Muscle of arm (tissue), 1 donor: ENCODE measurements at regions not wholly inside any gene's neighbourhood (a gene's known extent, or its start where the extent isn't known, plus 50 kb on each side); places are given as distances from the start of the nearest gene placed in this dataset.
A peak's percentile ranks its signal among the peaks of the same experiment; 100 is the strongest.

Experiments
- DNase-seq: peaks from one replicate; pipeline ENCODE4 v3.0.0-alpha.2; 2013

DNA sequence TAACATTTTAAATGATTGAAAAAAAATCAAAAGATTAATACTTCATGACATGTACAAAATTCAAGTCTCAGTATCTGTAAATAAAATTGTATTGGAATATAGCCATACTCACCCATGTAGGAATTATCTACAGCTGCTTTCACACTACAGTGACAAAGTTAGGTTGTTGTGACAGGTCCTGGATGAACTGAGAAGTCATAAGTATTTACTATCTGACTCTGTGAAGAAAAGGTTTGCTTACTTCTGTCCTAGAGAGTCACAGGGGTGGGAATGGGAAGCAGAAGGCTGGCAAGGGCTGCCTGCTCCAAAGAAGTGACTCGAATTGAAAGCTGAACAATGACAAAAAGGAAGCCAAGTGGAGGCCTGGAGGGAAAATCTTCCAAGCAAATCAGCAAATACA lies 155.2 kb downstream of the SLC30A10 start:
- no peak for DNase-seq

DNA sequence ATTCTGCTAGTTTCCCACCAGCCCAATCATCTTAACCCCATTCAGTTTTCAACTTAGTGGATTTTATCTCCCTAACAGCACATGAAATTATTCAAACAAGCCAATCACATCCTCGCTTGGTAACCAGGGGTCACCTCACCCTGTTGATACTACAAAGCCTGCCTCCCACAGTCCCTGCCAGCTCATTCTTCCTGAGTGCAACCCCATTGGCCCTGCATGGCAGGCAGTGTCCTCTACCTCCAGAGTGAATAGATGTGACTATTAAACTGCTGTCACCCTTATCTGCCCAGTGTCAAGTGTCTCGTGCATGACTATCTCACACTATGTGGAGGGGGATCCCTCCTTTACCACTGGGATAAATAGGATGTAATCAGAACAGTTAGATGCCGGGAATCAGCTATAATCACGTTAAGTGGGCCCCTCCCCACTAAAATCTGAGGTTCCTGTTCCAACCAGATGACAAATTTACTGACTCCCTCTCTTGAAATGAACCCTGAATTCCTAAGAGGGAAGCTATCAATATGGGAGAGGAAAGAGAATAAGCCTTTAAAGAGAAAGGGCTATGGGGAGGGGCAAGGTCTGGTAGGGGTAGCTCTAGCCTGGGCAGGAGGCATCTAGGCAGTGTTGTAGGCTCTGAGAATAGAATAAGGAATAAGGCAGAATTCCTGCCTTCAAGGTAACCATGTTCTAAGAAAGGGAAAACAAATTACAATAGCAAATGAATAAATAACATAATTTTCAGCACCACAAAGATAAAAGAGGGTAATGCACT lies 155.9 kb downstream of the SLC30A10 start:
- DNase-seq, result no peak

DNA sequence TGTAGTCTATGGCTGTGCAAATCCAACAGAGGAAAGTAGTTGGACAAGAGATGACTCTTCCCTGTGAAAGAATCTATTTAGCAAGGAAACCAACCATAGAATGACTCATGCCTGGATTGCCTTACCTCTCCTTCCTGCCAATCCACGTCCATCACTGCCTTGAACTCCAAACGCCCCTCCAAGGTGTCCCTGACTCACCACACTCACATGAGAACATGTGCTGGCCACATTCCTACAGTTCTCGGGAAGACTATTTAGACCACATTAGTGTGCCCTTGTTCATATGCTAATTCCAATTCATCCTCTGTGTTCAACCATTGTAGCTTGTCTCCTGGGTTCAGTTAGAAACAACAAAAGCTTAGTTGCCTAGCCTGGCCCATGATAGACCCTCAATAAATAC lies 157.3 kb downstream of the SLC30A10 start:
- DNase-seq, result no peak

DNA sequence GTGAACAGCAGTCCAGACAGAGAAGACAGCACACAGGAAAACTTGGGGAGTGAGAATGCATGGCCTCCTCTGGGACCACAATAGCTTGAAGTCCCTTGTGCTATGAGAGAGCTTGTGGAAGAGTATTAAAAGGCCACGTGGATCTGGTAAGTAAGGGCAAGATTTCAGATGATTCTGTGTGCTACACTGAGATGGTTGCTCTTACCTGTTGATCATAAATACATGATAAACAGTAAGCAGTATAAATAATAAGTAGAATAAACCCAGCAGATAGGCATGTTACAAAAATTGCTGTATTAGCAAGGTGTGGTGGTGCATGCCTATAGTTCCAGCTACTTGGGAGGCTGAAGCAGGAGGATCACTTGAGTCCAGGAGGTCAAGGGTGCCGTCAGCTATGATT lies 150.4 kb upstream of the ZC3H11B start:
- DNase-seq, result no peak

DNA sequence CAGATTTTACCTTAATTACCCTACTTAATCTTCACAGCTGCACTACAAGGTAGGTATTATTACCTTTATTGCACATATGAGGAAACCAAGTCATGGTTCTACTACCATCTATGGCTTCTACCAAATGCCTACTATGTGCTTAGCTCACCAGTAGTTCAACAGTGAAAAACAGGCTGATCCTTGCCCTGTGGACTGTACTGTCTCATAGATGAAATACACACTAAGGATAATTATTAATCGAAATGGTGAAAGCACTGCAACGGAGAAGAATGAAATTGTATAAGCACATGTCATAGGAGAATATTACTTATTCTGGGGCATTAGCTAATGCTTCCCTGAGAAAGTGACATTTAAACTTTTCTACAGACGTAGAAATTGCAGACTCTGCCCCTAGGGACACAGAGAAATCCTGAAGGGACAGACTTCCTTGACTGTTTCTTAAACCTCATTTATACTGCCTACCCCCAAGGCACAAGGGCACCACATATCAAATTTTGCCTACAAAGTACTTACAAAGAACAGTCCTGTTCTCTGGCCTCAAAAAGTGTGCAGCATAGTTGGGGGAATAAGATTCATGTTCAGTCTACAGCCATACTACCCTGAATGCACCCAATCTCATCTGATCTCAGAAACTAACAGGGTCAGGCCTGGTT lies 148.4 kb upstream of the ZC3H11B start:
- DNase-seq, result no peak

- DNase-seq, result no peak
Observed at GRCh38 chr1:219759095-219759494, 146.2 kb upstream of the ZC3H11B start.

GRCh38 chr1:219757890-219758289 lies 145.0 kb upstream of the ZC3H11B start:
- DNase-seq, result no peak

DNA sequence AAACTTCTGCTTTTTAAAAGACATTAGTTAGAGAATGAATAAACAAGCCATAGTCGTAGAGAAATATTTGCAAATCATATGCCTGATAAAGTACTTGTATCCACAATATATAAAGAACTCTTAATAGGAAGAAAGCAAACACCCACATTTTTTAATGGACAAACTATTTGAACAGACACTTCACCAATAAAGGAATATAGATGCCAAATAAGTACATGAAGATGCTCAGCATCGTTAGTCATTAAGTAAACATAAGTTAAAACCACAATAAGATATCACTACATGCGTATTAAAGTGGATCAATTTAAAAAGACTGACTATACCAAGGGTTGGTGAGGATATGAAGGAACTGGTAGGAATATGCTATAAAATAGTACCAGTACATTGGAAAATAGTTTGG lies 142.3 kb upstream of the ZC3H11B start:
- DNase-seq, result no peak

GRCh38 chr1:219754767-219755166 lies 141.9 kb upstream of the ZC3H11B start:
- no peak for DNase-seq

DNA sequence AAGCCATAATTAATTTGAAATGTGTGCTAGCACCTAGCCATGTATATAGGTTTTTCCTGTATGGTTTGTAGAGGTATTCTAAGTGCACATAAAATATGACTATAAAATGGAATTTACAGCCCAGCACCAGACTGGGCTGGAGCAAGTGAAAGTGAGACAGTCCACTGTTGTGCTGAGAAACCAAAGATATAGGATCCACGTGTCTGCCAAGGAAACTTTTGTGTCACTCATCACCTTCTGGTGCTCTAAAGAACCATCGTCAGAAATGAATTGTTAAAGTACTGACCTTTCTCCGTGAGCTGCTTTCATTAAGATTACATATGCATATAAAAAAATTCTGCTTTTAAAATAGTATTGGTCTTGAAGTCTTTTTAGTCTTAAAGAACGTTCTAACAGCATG lies 141.0 kb upstream of the ZC3H11B start:
- DNase-seq, result no peak

- no peak for DNase-seq
Observed at GRCh38 chr1:219752645-219753044, 139.7 kb upstream of the ZC3H11B start.

- DNase-seq, result no peak
Observed at GRCh38 chr1:219751870-219752507, 139.1 kb upstream of the ZC3H11B start.

DNA sequence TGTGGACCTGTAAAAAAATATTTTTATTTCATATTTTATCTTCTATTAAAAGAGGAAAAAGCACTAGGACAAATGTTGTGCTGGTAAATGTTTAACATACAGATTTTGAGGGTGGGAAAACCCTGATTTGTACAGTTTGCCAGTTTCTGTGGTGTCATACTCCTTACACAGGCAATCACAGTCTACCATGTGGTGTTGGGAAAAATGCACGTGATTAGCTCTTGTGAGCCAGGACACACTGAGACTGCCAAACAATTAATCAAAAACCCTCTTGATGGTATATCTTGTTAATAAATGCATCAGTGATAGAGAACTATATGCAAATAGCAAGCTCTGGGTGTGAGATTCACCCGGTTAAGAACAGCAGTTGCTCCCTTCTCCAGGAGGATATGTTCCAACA lies 136.5 kb upstream of the ZC3H11B start:
- no peak for DNase-seq

DNA sequence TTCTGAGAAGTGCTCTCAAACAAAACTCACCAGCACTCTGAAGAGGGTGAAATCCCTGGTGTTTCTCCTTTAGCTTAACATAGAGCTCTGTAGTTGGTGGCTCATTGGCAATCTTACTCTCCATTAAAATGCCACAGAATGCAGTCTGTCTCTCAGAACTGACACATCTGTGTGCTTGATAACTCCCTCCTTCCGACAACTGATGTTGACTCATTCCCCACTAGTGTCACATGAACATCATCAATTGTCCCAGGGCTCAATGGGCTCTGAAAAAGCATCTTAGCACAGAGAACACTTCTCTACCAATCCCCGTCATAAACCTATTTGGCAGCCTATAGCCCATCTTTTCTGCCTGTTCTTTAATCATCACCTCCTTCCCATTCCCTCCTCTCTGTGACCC lies 133.2 kb upstream of the ZC3H11B start:
- no peak for DNase-seq

DNA sequence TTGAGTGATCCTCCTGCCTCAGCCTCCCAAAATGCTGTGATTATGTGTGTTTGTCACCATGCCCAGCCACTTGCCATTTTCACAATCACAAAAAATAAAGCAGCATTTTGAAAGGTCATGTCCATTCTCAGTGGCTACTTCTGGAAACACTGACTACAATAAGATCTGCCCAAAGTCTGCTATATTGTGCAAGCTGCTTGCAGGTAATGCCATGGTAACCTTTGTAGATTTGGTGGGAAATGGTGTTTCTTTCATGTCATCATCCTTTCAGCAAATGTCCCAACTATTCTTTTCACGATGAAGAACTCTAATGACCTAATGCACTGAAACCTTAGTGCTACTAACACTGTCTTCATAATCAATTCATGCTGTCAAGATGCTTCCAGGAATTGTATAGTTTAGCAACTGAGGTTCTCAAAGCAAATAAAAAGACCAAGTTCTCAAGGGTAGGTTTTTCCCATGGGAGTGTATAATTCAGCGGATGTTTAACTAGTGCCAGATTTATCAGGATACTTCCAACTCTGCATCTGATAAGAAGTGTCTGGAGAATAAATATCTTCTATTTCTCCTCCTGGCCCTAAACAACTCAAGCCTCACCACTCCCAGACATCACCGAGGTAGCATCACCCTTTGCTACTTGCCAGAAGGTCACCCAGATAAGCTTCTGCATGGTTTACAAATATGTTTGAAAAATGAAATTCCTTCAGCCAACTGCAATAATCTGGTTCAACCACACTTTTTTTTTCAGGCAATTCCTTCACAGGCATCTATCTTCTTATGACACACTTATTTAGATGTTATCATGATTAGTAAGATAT lies 132.0 kb upstream of the ZC3H11B start:
- no peak for DNase-seq

DNA sequence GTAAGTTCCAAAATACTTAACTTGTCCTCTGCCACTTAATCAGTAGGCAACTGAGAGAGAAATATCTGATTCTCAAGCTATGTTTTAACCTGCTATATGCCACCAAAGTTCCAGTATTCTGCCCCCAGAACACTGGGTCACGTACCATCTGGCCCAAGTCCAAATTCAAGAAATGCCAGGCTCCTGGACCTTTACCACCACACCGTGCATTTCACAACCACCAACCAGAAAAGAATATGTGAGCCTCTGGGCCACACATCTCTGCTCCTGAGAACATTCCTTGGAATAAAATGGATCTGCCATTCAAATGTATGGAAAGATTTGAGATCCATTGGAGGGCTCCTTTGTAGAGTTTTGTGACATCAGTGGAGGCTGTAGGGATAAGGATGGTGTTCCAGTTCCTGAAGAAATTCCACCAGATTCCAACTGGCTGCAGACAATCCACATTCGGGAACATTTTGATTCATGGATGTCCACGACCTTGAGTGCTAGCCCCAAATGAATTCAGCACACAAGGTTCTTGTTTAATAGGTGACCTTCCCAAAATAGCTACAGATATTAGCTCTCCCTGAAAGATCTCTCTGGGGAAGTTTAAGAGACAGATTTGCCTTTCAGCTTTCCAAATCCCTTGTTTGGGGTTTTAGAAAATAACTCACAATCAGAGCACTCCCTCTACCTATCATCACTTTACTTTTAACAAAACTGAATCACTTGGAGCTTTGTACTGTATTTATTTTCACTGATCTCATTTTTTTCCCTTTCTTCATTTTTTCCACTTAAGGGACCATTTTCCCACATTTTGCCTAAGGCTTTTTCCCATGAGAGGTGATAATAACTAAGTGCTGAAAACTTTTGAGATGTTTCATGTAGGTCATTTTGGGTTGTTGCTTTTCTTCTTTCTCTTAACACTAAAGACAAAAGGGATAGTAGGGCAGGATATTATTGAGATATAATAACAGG lies 128.4 kb upstream of the ZC3H11B start:
- peak; percentile 12 for DNase-seq

- no peak for DNase-seq
Observed at GRCh38 chr1:219733511-219734174, 120.7 kb upstream of the ZC3H11B start.

- no peak for DNase-seq
Observed at GRCh38 chr1:219732814-219733491, 120.0 kb upstream of the ZC3H11B start.

DNA sequence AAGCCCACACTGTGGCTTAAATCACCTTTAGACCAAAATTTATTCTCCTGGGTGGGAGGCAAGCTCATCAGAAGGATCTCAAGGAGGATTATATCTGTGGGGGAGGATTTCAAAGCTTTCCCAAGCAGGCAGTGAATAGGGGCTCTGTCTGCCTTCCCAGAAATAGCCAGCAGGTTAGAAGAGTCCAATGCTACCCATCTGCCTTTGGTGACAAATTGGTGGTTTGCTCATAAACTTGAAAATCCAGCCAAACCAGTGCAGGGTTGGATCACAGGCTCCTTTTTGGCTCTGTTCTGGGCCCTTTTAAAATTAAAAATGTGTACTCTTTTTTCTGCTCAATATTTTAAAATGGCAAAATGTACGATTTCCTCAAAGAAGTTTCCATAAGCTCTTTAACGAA lies 118.9 kb upstream of the ZC3H11B start:
- DNase-seq, result no peak
